ENCODE measurements at regions not wholly inside any gene's neighbourhood (a gene's known extent, or its start where the extent isn't known, plus 50 kb on each side); places are given as distances from the start of the nearest gene placed in this dataset.

- no peak for TF ChIP-seq RCOR1 (IDR thresholded peaks at IDR 0.05; ENCODE audit: low read depth, low read length)
- TF ChIP-seq ZC3H11A (IDR thresholded peaks at IDR 0.05) = no peak
- no peak for TF ChIP-seq HOXB5 (CRISPR knock-in tag; IDR thresholded peaks at IDR 0.05)
- no peak for TF ChIP-seq HDAC2 (IDR thresholded peaks at IDR 0.05)
- TF ChIP-seq, protein P1, sequence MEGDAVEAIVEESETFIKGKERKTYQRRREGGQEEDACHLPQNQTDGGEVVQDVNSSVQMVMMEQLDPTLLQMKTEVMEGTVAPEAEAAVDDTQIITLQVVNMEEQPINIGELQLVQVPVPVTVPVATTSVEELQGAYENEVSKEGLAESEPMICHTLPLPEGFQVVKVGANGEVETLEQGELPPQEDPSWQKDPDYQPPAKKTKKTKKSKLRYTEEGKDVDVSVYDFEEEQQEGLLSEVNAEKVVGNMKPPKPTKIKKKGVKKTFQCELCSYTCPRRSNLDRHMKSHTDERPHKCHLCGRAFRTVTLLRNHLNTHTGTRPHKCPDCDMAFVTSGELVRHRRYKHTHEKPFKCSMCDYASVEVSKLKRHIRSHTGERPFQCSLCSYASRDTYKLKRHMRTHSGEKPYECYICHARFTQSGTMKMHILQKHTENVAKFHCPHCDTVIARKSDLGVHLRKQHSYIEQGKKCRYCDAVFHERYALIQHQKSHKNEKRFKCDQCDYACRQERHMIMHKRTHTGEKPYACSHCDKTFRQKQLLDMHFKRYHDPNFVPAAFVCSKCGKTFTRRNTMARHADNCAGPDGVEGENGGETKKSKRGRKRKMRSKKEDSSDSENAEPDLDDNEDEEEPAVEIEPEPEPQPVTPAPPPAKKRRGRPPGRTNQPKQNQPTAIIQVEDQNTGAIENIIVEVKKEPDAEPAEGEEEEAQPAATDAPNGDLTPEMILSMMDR (IDR thresholded peaks at IDR 0.05) = no peak
Measured at GRCh38 chr14:35222324-35222723, 69.9 kb upstream of the PSMA6 start.

Data from A549 (cell line).